Skeletal muscle tissue (tissue), 3 donors: ENCODE measurements at regions not wholly inside any gene's neighbourhood (a gene's known extent, or its start where the extent isn't known, plus 50 kb on each side); places are given as distances from the start of the nearest gene placed in this dataset.

Source experiments
- H3K27ac ChIP-seq: one replicate; pipeline ENCODE4 v1.7.0; 2013; ENCODE audit warnings: mild to moderate bottlenecking, low read depth, low read length, inconsistent platforms
- H3K27me3 ChIP-seq, 3 donors: one replicate each; pipeline ENCODE4 v1.7.0; 2013; ENCODE audit warnings: low read length in 3 of 3; ENCODE audit not compliant: control insufficient read depth in 3 of 3, insufficient read depth in 3 of 3
- H3K36me3 ChIP-seq, 3 donors: one replicate each; pipeline ENCODE4 v1.7.0; 2013; ENCODE audit warnings: low read length in 3 of 3; ENCODE audit not compliant: control insufficient read depth in 3 of 3, insufficient read depth in 3 of 3
- H3K4me1 ChIP-seq, 3 donors: one replicate each; pipeline ENCODE4 v1.7.0; 2013; ENCODE audit warnings: low read length in 3 of 3, mild to moderate bottlenecking in 3 of 3; ENCODE audit not compliant: control insufficient read depth in 3 of 3, insufficient read depth in 3 of 3
- H3K4me3 ChIP-seq, 3 donors: one replicate each; pipeline ENCODE4 v1.7.0; 2013; ENCODE audit warnings: low read length in 3 of 3
- H3K9ac ChIP-seq, 3 donors: one replicate each; pipeline ENCODE4 v1.7.0; 2013; ENCODE audit warnings: low read length in 3 of 3, mild to moderate bottlenecking in 3 of 3, moderate library complexity in 2 of 3, low read depth in 1 of 3
- H3K9me3 ChIP-seq, 3 donors: one replicate each; pipeline ENCODE4 v1.7.0; 2013; ENCODE audit warnings: low read length in 3 of 3; ENCODE audit not compliant: control insufficient read depth in 3 of 3
- donor health status: Osteomylitis.

DNA sequence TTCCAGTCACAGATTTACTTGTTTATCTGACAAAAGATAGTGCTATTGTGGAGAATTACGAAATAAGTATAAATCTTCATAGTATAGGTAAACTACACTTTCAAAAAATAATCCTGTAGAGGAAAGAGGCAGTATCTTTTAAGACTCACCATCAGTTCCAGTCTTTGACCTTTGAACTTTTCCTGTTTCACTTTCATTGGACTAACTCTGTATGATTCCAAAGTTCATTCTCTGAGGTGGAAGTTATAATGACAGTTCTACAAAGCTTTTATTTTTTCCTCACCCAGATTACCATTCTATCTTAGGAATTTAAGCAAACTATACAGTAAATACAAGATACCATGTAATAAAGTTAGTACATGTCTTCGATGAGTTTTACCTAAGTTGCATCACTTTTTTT lies 901.3 kb upstream of the SEMA6A start:
- H3K4me1 ChIP-seq = no peaks in the 10 kb centered on the region
- H3K4me3 ChIP-seq = no peak overlapping the region
- H3K36me3 ChIP-seq = no peaks in the 10 kb centered on the region
- no peaks in the 10 kb centered on the region for H3K9me3 ChIP-seq
- no peaks in the 10 kb centered on the region for H3K27me3 ChIP-seq
- no peak overlapping the region for H3K9ac ChIP-seq
- no peak overlapping the region for H3K27ac ChIP-seq

GRCh38 chr5:117473165-117473564 lies 898.5 kb upstream of the SEMA6A start:
- H3K36me3 ChIP-seq = no peaks in the 10 kb centered on the region
- H3K9me3 ChIP-seq = no peaks in the 10 kb centered on the region
- no peak overlapping the region for H3K9ac ChIP-seq
- no peaks in the 10 kb centered on the region for H3K4me1 ChIP-seq
- H3K4me3 ChIP-seq = no peak overlapping the region
- H3K27ac ChIP-seq = no peak overlapping the region
- H3K27me3 ChIP-seq = no peaks in the 10 kb centered on the region

DNA sequence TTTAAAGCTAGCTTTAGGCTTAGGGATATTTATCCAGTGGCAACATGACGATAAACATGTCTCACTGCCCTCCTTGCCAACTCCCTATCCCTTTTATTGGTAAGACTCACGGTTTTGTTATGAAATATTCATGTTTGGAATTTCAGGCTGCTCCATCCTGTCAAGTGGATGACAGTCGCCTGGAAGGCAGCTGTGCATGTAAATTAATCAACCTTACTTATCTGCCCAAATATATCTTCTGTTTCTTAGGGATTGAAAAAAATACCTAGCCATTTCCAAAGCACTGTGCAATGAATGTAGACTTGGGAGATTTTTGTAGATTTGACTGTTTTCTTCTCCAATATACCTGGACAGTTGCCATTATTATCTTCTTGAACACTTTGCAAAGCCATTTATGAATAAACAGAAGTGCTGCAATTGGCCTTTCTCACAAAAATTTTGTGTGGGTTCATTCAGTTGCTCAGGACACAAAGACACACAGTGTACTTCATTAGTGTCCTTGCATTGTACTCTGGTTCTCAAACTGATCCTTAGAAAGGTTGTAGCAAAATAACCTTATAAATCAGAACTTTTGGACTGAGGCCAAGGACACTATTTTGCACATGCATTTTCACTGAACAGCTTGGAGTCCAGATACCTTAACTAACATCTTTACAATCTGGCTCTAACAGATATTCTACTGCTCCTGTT lies 889.4 kb upstream of the SEMA6A start:
- Histone ChIP-seq H3K27me3 (no peaks in the 10 kb centered on the region), H3K4me1 (no peaks in the 10 kb centered on the region), H3K4me3 (no peak overlapping the region), H3K27ac (no peak overlapping the region), H3K9ac (no peak overlapping the region), H3K9me3 (no peaks in the 10 kb centered on the region), H3K36me3 (no peaks in the 10 kb centered on the region)

DNA sequence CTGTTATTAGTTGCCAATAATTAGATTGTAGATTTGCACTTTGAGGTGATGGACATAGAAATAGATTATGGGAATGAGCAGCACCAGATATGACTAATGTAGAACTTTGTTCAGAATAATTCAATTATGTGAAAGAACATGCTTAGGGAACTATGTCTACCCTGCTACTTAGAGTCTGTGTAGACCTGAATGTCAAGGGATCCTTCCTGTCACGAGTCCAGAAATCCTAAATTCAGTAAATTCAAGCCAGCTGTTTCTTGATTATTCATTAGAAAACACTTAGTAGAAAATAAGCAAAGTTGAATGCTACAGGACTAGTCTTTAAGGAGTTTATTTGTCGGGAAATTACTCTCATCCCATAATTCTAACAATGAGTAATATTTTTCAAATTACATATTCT lies 887.3 kb upstream of the SEMA6A start:
- no peaks in the 10 kb centered on the region for H3K4me1 ChIP-seq
- H3K9ac ChIP-seq = no peak overlapping the region
- H3K36me3 ChIP-seq = no peaks in the 10 kb centered on the region
- no peaks in the 10 kb centered on the region for H3K9me3 ChIP-seq
- H3K27me3 ChIP-seq = no peaks in the 10 kb centered on the region
- H3K27ac ChIP-seq = no peak overlapping the region
- H3K4me3 ChIP-seq = no peak overlapping the region

- Histone ChIP-seq H3K9me3 (no peaks in the 10 kb centered on the region), H3K4me3 (no peak overlapping the region), H3K36me3 (no peaks in the 10 kb centered on the region), H3K27ac (no peak overlapping the region), H3K4me1 (no peaks in the 10 kb centered on the region), H3K27me3 (no peaks in the 10 kb centered on the region), H3K9ac (no peak overlapping the region)
Observed at GRCh38 chr5:117461403-117461802, 886.8 kb upstream of the SEMA6A start.

DNA sequence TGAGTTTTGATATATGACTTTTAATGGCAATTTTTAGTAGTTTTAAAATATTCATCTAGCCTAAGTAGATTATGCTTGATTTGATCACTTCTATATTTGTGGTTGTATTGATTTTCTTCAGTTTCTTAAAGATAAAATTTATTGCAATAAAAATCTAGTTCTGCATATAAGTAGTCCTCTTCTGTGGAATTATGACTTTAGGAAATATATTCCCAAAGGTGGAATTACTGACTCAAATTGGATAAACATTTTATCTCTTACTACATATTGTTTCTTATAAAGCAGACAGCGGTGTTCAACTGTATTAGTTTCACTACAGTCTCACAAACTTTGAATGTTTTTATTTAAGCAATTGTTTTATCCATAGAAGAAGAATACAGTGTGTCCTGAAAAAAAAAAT lies 883.0 kb upstream of the SEMA6A start:
- no peaks in the 10 kb centered on the region for H3K4me1 ChIP-seq
- peaks cover 0 to 6% (median 0%) of the 10 kb centered on the region in 3 donors for H3K27me3 ChIP-seq
- H3K4me3 ChIP-seq = no peak overlapping the region
- H3K36me3 ChIP-seq = no peaks in the 10 kb centered on the region
- H3K9ac ChIP-seq = no peak overlapping the region
- H3K9me3 ChIP-seq = no peaks in the 10 kb centered on the region
- H3K27ac ChIP-seq = no peak overlapping the region

- H3K27ac ChIP-seq = no peak overlapping the region
- H3K36me3 ChIP-seq = no peaks in the 10 kb centered on the region
- no peak overlapping the region for H3K9ac ChIP-seq
- H3K9me3 ChIP-seq = no peaks in the 10 kb centered on the region
- H3K4me1 ChIP-seq = no peaks in the 10 kb centered on the region
- peaks cover 0 to 6% (median 0%) of the 10 kb centered on the region in 3 donors for H3K27me3 ChIP-seq
- no peak overlapping the region for H3K4me3 ChIP-seq
Observed at GRCh38 chr5:117456866-117457470, 882.3 kb upstream of the SEMA6A start.

GRCh38 chr5:117455236-117456233 lies 880.9 kb upstream of the SEMA6A start:
- Histone ChIP-seq H3K36me3 (no peaks in the 10 kb centered on the region), H3K27me3 (peaks cover 0 to 6% (median 0%) of the 10 kb centered on the region in 3 donors), H3K9ac (no peak overlapping the region), H3K4me1 (no peaks in the 10 kb centered on the region), H3K9me3 (no peaks in the 10 kb centered on the region), H3K27ac (no peak overlapping the region), H3K4me3 (no peak overlapping the region)

- peaks cover 0 to 6% (median 0%) of the 10 kb centered on the region in 3 donors for H3K27me3 ChIP-seq
- H3K4me3 ChIP-seq = no peak overlapping the region
- no peaks in the 10 kb centered on the region for H3K4me1 ChIP-seq
- no peak overlapping the region for H3K9ac ChIP-seq
- H3K9me3 ChIP-seq = no peaks in the 10 kb centered on the region
- H3K36me3 ChIP-seq = no peaks in the 10 kb centered on the region
- H3K27ac ChIP-seq = no peak overlapping the region
Observed at GRCh38 chr5:117454716-117455212, 880.1 kb upstream of the SEMA6A start.
